Astrocyte (in vitro differentiated cells and primary cell): ENCODE measurements at regions not wholly inside any gene's neighbourhood (a gene's known extent, or its start where the extent isn't known, plus 50 kb on each side); places are given as distances from the start of the nearest gene placed in this dataset.
A peak's percentile ranks its signal among the peaks of the same experiment; 100 is the strongest.

ENCODE experiments used
- DNase-seq: peaks from one replicate; pipeline ENCODE4 v3.0.0-alpha.2; 2010; ENCODE audit warnings: low read depth
- FAIRE-seq: peaks from 2 replicates; lab custom pipeline; 2011; peaks lifted over from hg19 to GRCh38; lab: Jason Lieb, UNC
- H2AFZ ChIP-seq: 2 replicates; pipeline ENCODE4 v1.6.0; 2012; ENCODE audit warnings: low read depth, low read length, inconsistent platforms
- H3K27ac ChIP-seq: 2 replicates; pipeline ENCODE4 v1.5.1; 2011; ENCODE audit warnings: low read depth, low read length, inconsistent platforms
- H3K27me3 ChIP-seq: 2 replicates; pipeline ENCODE4 v1.6.0; 2011; ENCODE audit warnings: low read length, inconsistent platforms; ENCODE audit not compliant: insufficient read depth
- H3K36me3 ChIP-seq: 2 replicates; pipeline ENCODE4 v1.5.1; 2011; ENCODE audit warnings: low read length, inconsistent platforms; ENCODE audit not compliant: insufficient read depth
- H3K4me1 ChIP-seq: 2 replicates; pipeline ENCODE4 v1.5.1; 2011; ENCODE audit warnings: low read length, inconsistent platforms; ENCODE audit not compliant: insufficient read depth
- H3K4me2 ChIP-seq: 2 replicates; pipeline ENCODE4 v1.6.0; 2012; ENCODE audit warnings: low read length, inconsistent platforms
- H3K4me3 ChIP-seq: 2 replicates; pipeline ENCODE4 v1.5.1; 2011; ENCODE audit warnings: low read depth, mild to moderate bottlenecking, low read length, inconsistent platforms; ENCODE audit not compliant: insufficient read depth
- H3K79me2 ChIP-seq: 2 replicates; pipeline ENCODE4 v1.6.0; 2012; ENCODE audit warnings: mild to moderate bottlenecking, low read length, inconsistent platforms; ENCODE audit not compliant: insufficient read depth
- H3K9ac ChIP-seq: 2 replicates; pipeline ENCODE4 v1.6.0; 2012; ENCODE audit warnings: mild to moderate bottlenecking, low read length, inconsistent platforms
- H3K9me3 ChIP-seq: 2 replicates; pipeline ENCODE4 v1.5.1; 2012; ENCODE audit warnings: low read depth, mild to moderate bottlenecking, low read length, inconsistent platforms; ENCODE audit not compliant: insufficient read depth
- H4K20me1 ChIP-seq: 2 replicates; pipeline ENCODE4 v1.6.0; 2012; ENCODE audit warnings: low read length, inconsistent platforms; ENCODE audit not compliant: insufficient read depth
- H3K27ac Mint-ChIP-seq: one replicate; pipeline ENCODE4 v1.8.0; 2021; ENCODE audit warnings: mild to moderate bottlenecking, mixed read lengths; ENCODE audit not compliant: unreplicated experiment
- H3K27me3 Mint-ChIP-seq: one replicate; pipeline ENCODE4 v1.8.0; 2021; ENCODE audit warnings: low read depth, mixed read lengths; ENCODE audit not compliant: unreplicated experiment
- H3K36me3 Mint-ChIP-seq: one replicate; pipeline ENCODE4 v1.8.0; 2021; ENCODE audit warnings: low read depth, mixed read lengths; ENCODE audit not compliant: unreplicated experiment
- H3K4me1 Mint-ChIP-seq: one replicate; pipeline ENCODE4 v1.8.0; 2021; ENCODE audit warnings: low read depth, mixed read lengths; ENCODE audit not compliant: unreplicated experiment
- H3K4me3 Mint-ChIP-seq: one replicate; pipeline ENCODE4 v1.8.0; 2021; ENCODE audit warnings: mild to moderate bottlenecking, moderate library complexity, mixed read lengths; ENCODE audit not compliant: unreplicated experiment
- H3K9me3 Mint-ChIP-seq: one replicate; pipeline ENCODE4 v1.8.0; 2021; ENCODE audit warnings: mild to moderate bottlenecking, mixed read lengths; ENCODE audit not compliant: unreplicated experiment
- CTCF ChIP-seq: IDR thresholded peaks from 2 replicates; pipeline ENCODE4 v1.5.1; 2011; ENCODE audit warnings: low read depth, mild to moderate bottlenecking, inconsistent platforms, low read length, moderate library complexity; ENCODE audit not compliant: insufficient read depth
- EZH2 ChIP-seq: IDR thresholded peaks from 2 replicates; pipeline ENCODE4 v1.6.1; 2012; ENCODE audit warnings: mild to moderate bottlenecking, low read length, inconsistent platforms; ENCODE audit not compliant: insufficient read depth

DNA sequence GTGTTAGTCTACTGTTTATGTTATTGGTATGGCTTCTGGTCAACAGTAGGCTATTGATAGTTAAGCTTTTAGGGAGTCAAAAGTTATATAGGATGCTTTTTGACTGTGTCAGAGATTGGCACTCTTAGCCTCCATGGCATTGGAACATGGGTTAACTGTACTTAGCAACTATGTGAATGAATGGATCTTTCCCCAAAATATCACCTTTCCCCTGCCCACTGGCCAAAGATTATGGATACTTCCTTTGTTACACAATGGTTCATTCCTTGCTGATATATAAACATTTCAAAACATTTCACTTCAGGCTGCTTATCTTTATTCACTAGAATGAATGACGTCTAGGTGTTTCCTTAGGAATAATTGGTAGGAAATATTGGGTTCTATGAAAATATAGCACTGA is 62.1 kb upstream of the DOCK10 start:
- H3K4me3 ChIP-seq = no peak overlapping the region
- H3K9ac ChIP-seq = no peak overlapping the region
- DNase-seq = no peak
- H3K4me2 ChIP-seq = no peak overlapping the region
- H3K9me3 ChIP-seq = no peaks in the 10 kb centered on the region
- no peak for TF ChIP-seq CTCF
- TF ChIP-seq EZH2 = no peak
- peak overlapping the region; percentile 86 for H3K27ac ChIP-seq
- H3K36me3 ChIP-seq = no peaks in the 10 kb centered on the region
- peaks cover 26% of the 10 kb centered on the region for H3K4me1 Mint-ChIP-seq
- peaks cover 5% of the 10 kb centered on the region for H3K9me3 Mint-ChIP-seq
- H4K20me1 ChIP-seq = no peaks in the 10 kb centered on the region
- peaks cover 26% of the 10 kb centered on the region for H3K4me1 ChIP-seq
- H3K27me3 Mint-ChIP-seq = no peaks in the 10 kb centered on the region
- no peaks in the 10 kb centered on the region for H3K79me2 ChIP-seq
- H3K4me3 Mint-ChIP-seq = no peak overlapping the region
- no peaks in the 10 kb centered on the region for H3K27me3 ChIP-seq
- no peaks in the 10 kb centered on the region for H3K36me3 Mint-ChIP-seq
- no peak overlapping the region for H3K27ac Mint-ChIP-seq
- no peak overlapping the region for H2AFZ ChIP-seq
- FAIRE-seq = peak; percentile 52

- no peaks in the 10 kb centered on the region for H4K20me1 ChIP-seq
- no peaks in the 10 kb centered on the region for H3K36me3 ChIP-seq
- no peaks in the 10 kb centered on the region for H3K27me3 ChIP-seq
- no peaks in the 10 kb centered on the region for H3K79me2 ChIP-seq
- peak overlapping the region; percentile 4 for H3K9ac ChIP-seq
- DNase-seq = peak; percentile 84
- peak overlapping the region; percentile 86 for H3K27ac ChIP-seq
- Mint-ChIP-seq H3K4me1 (peaks cover 21% of the 10 kb centered on the region), H3K27ac (peak overlapping the region; percentile 94), H3K36me3 (no peaks in the 10 kb centered on the region), H3K27me3 (no peaks in the 10 kb centered on the region), H3K9me3 (peaks cover 2% of the 10 kb centered on the region), H3K4me3 (no peak overlapping the region)
- H2AFZ ChIP-seq = no peak overlapping the region
- TF ChIP-seq EZH2 (no peak), CTCF (no peak)
- FAIRE-seq = peak; percentile 92
- no peak overlapping the region for H3K4me3 ChIP-seq
- peak overlapping the region; percentile 48 for H3K4me2 ChIP-seq
- H3K9me3 ChIP-seq = no peaks in the 10 kb centered on the region
- H3K4me1 ChIP-seq = peaks cover 26% of the 10 kb centered on the region
Measured at GRCh38 chr2:225103737-225104141, 61.5 kb upstream of the DOCK10 start.

DNA sequence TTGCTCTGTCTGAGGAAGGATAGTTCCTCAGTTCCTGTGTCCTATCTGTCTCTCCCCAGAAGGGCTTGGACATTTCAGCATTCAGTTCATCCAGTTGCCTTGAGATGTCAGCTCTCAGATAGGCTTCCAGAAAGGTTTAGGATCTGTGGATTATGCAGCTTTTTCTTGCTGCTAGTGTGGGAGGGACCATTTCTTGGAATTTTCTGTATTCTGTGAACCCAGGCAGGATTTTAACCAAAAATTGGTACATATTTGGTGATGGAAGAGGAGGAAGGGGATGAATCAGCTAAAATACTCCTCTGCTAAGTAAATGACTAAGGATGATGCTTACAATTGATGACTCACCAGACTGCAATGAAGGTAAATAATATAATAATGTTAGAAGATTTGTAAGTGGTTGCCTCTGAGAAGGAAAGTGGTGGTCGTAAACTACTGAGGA is 58.6 kb upstream of the DOCK10 start:
- no peaks in the 10 kb centered on the region for H3K36me3 Mint-ChIP-seq
- Histone ChIP-seq H3K9ac (peak overlapping the region; percentile 84), H3K79me2 (no peaks in the 10 kb centered on the region), H4K20me1 (no peaks in the 10 kb centered on the region), H2AFZ (peak overlapping the region; percentile 30), H3K27ac (peak overlapping the region; percentile 98), H3K27me3 (no peaks in the 10 kb centered on the region), H3K4me1 (peaks cover 26% of the 10 kb centered on the region), H3K4me3 (peak overlapping the region; percentile 20), H3K4me2 (peak overlapping the region; percentile 76), H3K9me3 (no peaks in the 10 kb centered on the region), H3K36me3 (no peaks in the 10 kb centered on the region)
- peak; percentile 94 for FAIRE-seq
- TF ChIP-seq EZH2 (no peak), CTCF (no peak)
- H3K4me1 Mint-ChIP-seq = peaks cover 21% of the 10 kb centered on the region
- H3K27ac Mint-ChIP-seq = no peak overlapping the region
- peak; percentile 97 for DNase-seq
- H3K27me3 Mint-ChIP-seq = no peaks in the 10 kb centered on the region
- H3K4me3 Mint-ChIP-seq = no peak overlapping the region
- H3K9me3 Mint-ChIP-seq = peaks cover 2% of the 10 kb centered on the region
